Choroid plexus epithelial cell (primary cell): ENCODE measurements at regions not wholly inside any gene's neighbourhood (a gene's known extent, or its start where the extent isn't known, plus 50 kb on each side); places are given as distances from the start of the nearest gene placed in this dataset.
"Not testable (repeated sequence)": the region's sequence is repeated elsewhere in the genome, so short reads cannot be mapped to it uniquely, and the experiment has no call there.

Experiments used
- DNase-seq: peaks from one replicate; pipeline ENCODE4 v3.0.0-alpha.2; 2010; ENCODE audit warnings: low read depth
- H3K4me3 ChIP-seq: 2 replicates; pipeline ENCODE4 v1.5.1; 2011; ENCODE audit warnings: low read depth, mild to moderate bottlenecking, control low read depth, low read length, moderate library complexity
- CTCF ChIP-seq: conservative IDR thresholded peaks from 2 replicates; pipeline ENCODE4 v1.5.1; 2011; ENCODE audit warnings: low read depth, mild to moderate bottlenecking, control low read depth, inconsistent platforms, low read length, moderate library complexity

- H3K4me3 ChIP-seq: no peak overlapping the region
- TF ChIP-seq CTCF: no peak
- no peak for DNase-seq
These were observed 97.3 kb upstream of the SYT6 start for GRCh38 chr1:114250683-114251572.

- no peak for TF ChIP-seq CTCF
- H3K4me3 ChIP-seq: no peak overlapping the region
- no peak for DNase-seq
These were observed 96.0 kb upstream of the SYT6 start for GRCh38 chr1:114249691-114250090.

- no peak for DNase-seq
- no peak for TF ChIP-seq CTCF
- no peak overlapping the region for H3K4me3 ChIP-seq
These were observed 94.5 kb upstream of the SYT6 start for GRCh38 chr1:114248162-114248561.

GRCh38 chr1:114242531-114243210 lies 89.0 kb upstream of the SYT6 start:
- H3K4me3 ChIP-seq, DNase-seq: not testable (repeated sequence)

GRCh38 chr1:114238053-114238452 lies 84.4 kb upstream of the SYT6 start:
- H3K4me3 ChIP-seq: no peak overlapping the region
- TF ChIP-seq CTCF: no peak
- DNase-seq: no peak

GRCh38 chr1:114236517-114236916 lies 82.8 kb upstream of the SYT6 start:
- DNase-seq: no peak
- no peak for TF ChIP-seq CTCF
- no peak overlapping the region for H3K4me3 ChIP-seq

- no peak for TF ChIP-seq CTCF
- DNase-seq: no peak
- H3K4me3 ChIP-seq: no peak overlapping the region
These were observed 82.3 kb upstream of the SYT6 start for GRCh38 chr1:114235960-114236359.
